ENCODE measurements at regions not wholly inside any gene's neighbourhood (a gene's known extent, or its start where the extent isn't known, plus 50 kb on each side); places are given as distances from the start of the nearest gene placed in this dataset.
"Not testable (repeated sequence)": the region's sequence is repeated elsewhere in the genome, so short reads cannot be mapped to it uniquely, and the experiment has no call there.

GRCh38 chr14:106300951-106301510 lies 774.6 kb downstream of the TMEM121 start:
- not testable (repeated sequence) for TF ChIP-seq POLR2A, CTCF, POLR2AphosphoS5 (IDR thresholded peaks at IDR 0.05)

Data from stomach (tissue), 4 donors.